Stomach (tissue), 8 donors: ENCODE measurements at regions not wholly inside any gene's neighbourhood (a gene's known extent, or its start where the extent isn't known, plus 50 kb on each side); places are given as distances from the start of the nearest gene placed in this dataset.
"Not testable (repeated sequence)": the region's sequence is repeated elsewhere in the genome, so short reads cannot be mapped to it uniquely, and the experiment has no call there.

Source experiments
- DNase-seq, 2 donors: peaks; one replicate each; pipeline versions ENCODE4 v3.0.0 to v3.0.0-alpha.2; 2013 to 2019
- H3K27ac ChIP-seq, 5 donors: fragments of 200-600 bp in 4 of 5; sonication (generic) in 4 of 5; one replicate each; pipeline ENCODE4 v1.5.1; 2013 to 2019; ENCODE audit warnings: mild to moderate bottlenecking in 1 of 5, moderate library complexity in 1 of 5
- H3K27me3 ChIP-seq, 3 donors: fragments of 200-600 bp; sonication (generic); one replicate each; pipeline ENCODE4 v1.5.1; 2017 to 2019; ENCODE audit warnings: mixed run types in 1 of 3
- H3K36me3 ChIP-seq, 4 donors: fragments of 200-600 bp; sonication (generic); 1 replicate in 3 of 4; 2 replicates in 1 of 4; pipeline ENCODE4 v1.5.1; 2016 to 2019
- H3K4me1 ChIP-seq, 4 donors: fragments of 200-600 bp; sonication (generic); one replicate each; pipeline ENCODE4 v1.5.1; 2016 to 2019
- H3K4me3 ChIP-seq, 4 donors: fragments of 200-600 bp; sonication (generic) in 3 of 4; one replicate each; pipeline ENCODE4 v1.5.1; 2016 to 2019; ENCODE audit warnings: mild to moderate bottlenecking in 1 of 4
- H3K9me3 ChIP-seq, 4 donors: fragments of 200-600 bp; sonication (generic); one replicate each; pipeline ENCODE4 v1.5.1; 2016 to 2019
- EP300 ChIP-seq: sonication (generic); formaldehyde crosslinking; IDR thresholded peaks from one replicate; pipeline ENCODE4 v1.6.1; 2017; ENCODE audit warnings: antibody characterized with exemption
- POLR2A ChIP-seq, 4 donors: fragments of 450-650 bp; IDR thresholded peaks; one replicate each; pipeline ENCODE4 v1.6.1; 2016; ENCODE audit warnings: antibody characterized with exemption in 4 of 4, control low read depth in 2 of 4, mild to moderate bottlenecking in 1 of 4, moderate library complexity in 1 of 4
- POLR2AphosphoS5 ChIP-seq, 3 donors: sonication (generic); formaldehyde crosslinking; IDR thresholded peaks; one replicate each; pipeline ENCODE4 v1.6.1; 2016; ENCODE audit warnings: antibody characterized with exemption in 3 of 3
- WGBS, 5 donors: extraction: QIAGEN DNeasy Blood & Tissue Kit in 3 of 5; methylation state at CpG; one replicate each; pipeline versions ENCODE4 v1.1.5 to v1.1.7; 2013 to 2018; 5-methylcytosine and 5-hydroxymethylcytosine counted together
- intact Hi-C: fragments of 100-400 bp; cut with DNase I; formaldehyde crosslinking; loops from one replicate; pipeline ENCODE4 v1.15.1; 2023; ENCODE audit warnings: low total_unique reads
- TF ChIP-seq, protein P1 (sequence below), 7 experiments: fragments of 450-650 bp in 4 of 7; fragments of 200-600 bp in 3 of 7; sonication (generic) in 3 of 7; IDR thresholded peaks; one replicate each; pipeline ENCODE4 v1.5.1; 2016 to 2019; ENCODE audit warnings: antibody characterized with exemption in 7 of 7, control low read depth in 2 of 7, mild to moderate bottlenecking in 1 of 7
- donor health status: healthy with polysubstance abuse.
- donor health status: Bipolar disorder and iron deficiency.
- donor health status: healthy.

- no peaks in the 10 kb centered on the region for H3K36me3 ChIP-seq
- 43 to 65% (median 52%) methylated on average over 4 of the region's 4 CpGs for WGBS, 5 donors
- H3K27ac ChIP-seq: no peak overlapping the region
- peaks cover 0 to 13% (median 5%) of the 10 kb centered on the region in 4 donors for H3K4me1 ChIP-seq
- no peak for DNase-seq
- intact Hi-C loops: no loop called here
- no peaks in the 10 kb centered on the region for H3K27me3 ChIP-seq
- no peak overlapping the region for H3K4me3 ChIP-seq
- TF ChIP-seq POLR2AphosphoS5 (IDR thresholded peaks at IDR 0.05) (no peak), EP300 (no peak), POLR2A (IDR thresholded peaks at IDR 0.05) (no peak)
- TF ChIP-seq, protein P1, sequence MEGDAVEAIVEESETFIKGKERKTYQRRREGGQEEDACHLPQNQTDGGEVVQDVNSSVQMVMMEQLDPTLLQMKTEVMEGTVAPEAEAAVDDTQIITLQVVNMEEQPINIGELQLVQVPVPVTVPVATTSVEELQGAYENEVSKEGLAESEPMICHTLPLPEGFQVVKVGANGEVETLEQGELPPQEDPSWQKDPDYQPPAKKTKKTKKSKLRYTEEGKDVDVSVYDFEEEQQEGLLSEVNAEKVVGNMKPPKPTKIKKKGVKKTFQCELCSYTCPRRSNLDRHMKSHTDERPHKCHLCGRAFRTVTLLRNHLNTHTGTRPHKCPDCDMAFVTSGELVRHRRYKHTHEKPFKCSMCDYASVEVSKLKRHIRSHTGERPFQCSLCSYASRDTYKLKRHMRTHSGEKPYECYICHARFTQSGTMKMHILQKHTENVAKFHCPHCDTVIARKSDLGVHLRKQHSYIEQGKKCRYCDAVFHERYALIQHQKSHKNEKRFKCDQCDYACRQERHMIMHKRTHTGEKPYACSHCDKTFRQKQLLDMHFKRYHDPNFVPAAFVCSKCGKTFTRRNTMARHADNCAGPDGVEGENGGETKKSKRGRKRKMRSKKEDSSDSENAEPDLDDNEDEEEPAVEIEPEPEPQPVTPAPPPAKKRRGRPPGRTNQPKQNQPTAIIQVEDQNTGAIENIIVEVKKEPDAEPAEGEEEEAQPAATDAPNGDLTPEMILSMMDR (IDR thresholded peaks at IDR 0.05): no peak
- peaks cover 0 to 10% (median 6%) of the 10 kb centered on the region in 4 donors for H3K9me3 ChIP-seq
Measured at GRCh38 chr14:50027816-50028215, 88.6 kb downstream of the VCPKMT start.

DNA sequence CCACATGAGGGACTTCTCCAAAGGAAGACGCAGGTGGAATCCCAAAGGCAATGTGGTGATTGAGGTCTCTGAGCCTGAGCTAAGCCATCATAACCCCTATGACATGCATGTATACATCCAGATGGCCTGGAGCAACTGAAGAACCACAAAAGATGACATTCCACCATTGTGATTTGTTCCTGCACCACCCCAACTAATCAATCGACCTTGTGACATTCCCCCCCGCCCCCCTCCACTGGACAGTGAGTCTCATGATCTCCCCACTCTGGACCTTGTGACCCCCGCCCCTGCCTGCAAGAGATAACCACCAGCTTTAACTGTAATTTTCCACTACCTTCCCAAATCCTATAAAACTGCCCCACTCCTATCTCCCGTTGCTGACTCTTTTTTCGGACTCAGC is 87.9 kb downstream of the VCPKMT start:
- H3K4me3 ChIP-seq: no peak overlapping the region
- H3K4me1 ChIP-seq: peaks cover 0 to 12% (median 5%) of the 10 kb centered on the region in 4 donors
- no peak for TF ChIP-seq POLR2A (IDR thresholded peaks at IDR 0.05)
- TF ChIP-seq EP300: no peak
- TF ChIP-seq, protein P1 (IDR thresholded peaks at IDR 0.05): no peak
- TF ChIP-seq POLR2AphosphoS5 (IDR thresholded peaks at IDR 0.05): no peak
- 73 to 96% (median 85%) methylated on average over 6 of the region's 6 CpGs for WGBS, 5 donors
- no peak for DNase-seq
- no peaks in the 10 kb centered on the region for H3K27me3 ChIP-seq
- intact Hi-C loops: no loop called here
- no peaks in the 10 kb centered on the region for H3K36me3 ChIP-seq
- no peak overlapping the region for H3K27ac ChIP-seq
- peaks cover 0 to 10% (median 6%) of the 10 kb centered on the region in 4 donors for H3K9me3 ChIP-seq

- no peaks in the 10 kb centered on the region for H3K4me1 ChIP-seq
- no peak overlapping the region for H3K27ac ChIP-seq
- WGBS, 5 donors: 91 to 96% (median 94%) methylated on average over 2 of the region's 2 CpGs
- no peak overlapping the region for H3K4me3 ChIP-seq
- H3K9me3 ChIP-seq: peaks cover 0 to 10% (median 6%) of the 10 kb centered on the region in 4 donors
- no peaks in the 10 kb centered on the region for H3K27me3 ChIP-seq
- TF ChIP-seq POLR2A (IDR thresholded peaks at IDR 0.05): no peak
- no peaks in the 10 kb centered on the region for H3K36me3 ChIP-seq
- no peak for DNase-seq
- intact Hi-C loops: no loop called here
Measured at GRCh38 chr14:50030036-50030435, 86.3 kb downstream of the VCPKMT start.

DNA sequence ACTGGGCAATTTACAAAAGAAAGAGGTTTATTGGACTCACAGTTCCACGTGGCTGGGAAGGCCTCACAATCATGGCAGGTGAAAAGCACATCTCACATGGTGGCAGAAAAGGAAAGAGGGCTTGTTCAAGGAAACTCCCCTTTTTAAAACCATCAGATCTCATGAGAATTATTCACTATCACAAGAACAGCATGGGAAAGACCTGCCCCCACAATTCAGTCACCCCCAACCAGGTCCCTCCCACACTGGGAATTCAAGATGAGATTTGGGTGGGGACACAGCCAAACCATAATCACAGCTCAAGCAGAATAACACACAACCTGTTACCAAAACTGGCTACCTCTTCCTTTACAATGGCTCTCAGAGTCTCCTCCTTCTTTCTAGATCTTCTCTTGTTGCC is 85.5 kb downstream of the VCPKMT start:
- H3K27ac ChIP-seq, DNase-seq, H3K4me3 ChIP-seq, H3K36me3 ChIP-seq, H3K27me3 ChIP-seq, intact Hi-C loops, H3K9me3 ChIP-seq, H3K4me1 ChIP-seq: not testable (repeated sequence)
- WGBS, 5 donors: 74 to 89% (median 74%) methylated on average over 1 of the region's 1 CpG

GRCh38 chr14:50031602-50032313 is 84.6 kb downstream of the VCPKMT start:
- no peak overlapping the region for H3K4me3 ChIP-seq
- H3K4me1 ChIP-seq: peaks cover 0 to 6% (median 3%) of the 10 kb centered on the region in 4 donors
- no peaks in the 10 kb centered on the region for H3K9me3 ChIP-seq
- TF ChIP-seq, protein P1 (IDR thresholded peaks at IDR 0.05): no peak
- no peak for TF ChIP-seq EP300
- no peak for TF ChIP-seq POLR2AphosphoS5 (IDR thresholded peaks at IDR 0.05)
- no peaks in the 10 kb centered on the region for H3K27me3 ChIP-seq
- no peaks in the 10 kb centered on the region for H3K36me3 ChIP-seq
- WGBS, 5 donors: 82 to 92% (median 87%) methylated on average over 4 of the region's 4 CpGs
- no peak overlapping the region for H3K27ac ChIP-seq
- intact Hi-C loops: no loop called here
- no peak for DNase-seq

- H3K4me1 ChIP-seq, H3K36me3 ChIP-seq, H3K27me3 ChIP-seq, H3K9me3 ChIP-seq, H3K4me3 ChIP-seq, H3K27ac ChIP-seq, intact Hi-C loops, DNase-seq: not testable (repeated sequence)
- 88 to 97% (median 92%) methylated on average over 8 of the region's 8 CpGs for WGBS, 5 donors
Measured at GRCh38 chr14:50032462-50033167, 83.8 kb downstream of the VCPKMT start.
